Mammary epithelial cell (primary cell): ENCODE measurements at regions not wholly inside any gene's neighbourhood (a gene's known extent, or its start where the extent isn't known, plus 50 kb on each side); places are given as distances from the start of the nearest gene placed in this dataset.

Experiments
- EZH2 ChIP-seq: IDR thresholded peaks from 2 replicates; pipeline ENCODE4 v1.6.1; 2012; ENCODE audit warnings: low read length, inconsistent platforms, borderline replicate concordance
- TF ChIP-seq, protein P1 (sequence below), 2 donors: IDR thresholded peaks in 1 of 2; conservative IDR thresholded peaks in 1 of 2; 2 replicates each; pipeline ENCODE4 v1.5.1; 2011 to 2012; ENCODE audit warnings: inconsistent platforms in 2 of 2, low read length in 2 of 2, mild to moderate bottlenecking in 2 of 2, control low read depth in 1 of 2, low read depth in 1 of 2; ENCODE audit not compliant: insufficient read depth in 1 of 2; ENCODE audit errors: extremely low read depth in 1 of 2

DNA sequence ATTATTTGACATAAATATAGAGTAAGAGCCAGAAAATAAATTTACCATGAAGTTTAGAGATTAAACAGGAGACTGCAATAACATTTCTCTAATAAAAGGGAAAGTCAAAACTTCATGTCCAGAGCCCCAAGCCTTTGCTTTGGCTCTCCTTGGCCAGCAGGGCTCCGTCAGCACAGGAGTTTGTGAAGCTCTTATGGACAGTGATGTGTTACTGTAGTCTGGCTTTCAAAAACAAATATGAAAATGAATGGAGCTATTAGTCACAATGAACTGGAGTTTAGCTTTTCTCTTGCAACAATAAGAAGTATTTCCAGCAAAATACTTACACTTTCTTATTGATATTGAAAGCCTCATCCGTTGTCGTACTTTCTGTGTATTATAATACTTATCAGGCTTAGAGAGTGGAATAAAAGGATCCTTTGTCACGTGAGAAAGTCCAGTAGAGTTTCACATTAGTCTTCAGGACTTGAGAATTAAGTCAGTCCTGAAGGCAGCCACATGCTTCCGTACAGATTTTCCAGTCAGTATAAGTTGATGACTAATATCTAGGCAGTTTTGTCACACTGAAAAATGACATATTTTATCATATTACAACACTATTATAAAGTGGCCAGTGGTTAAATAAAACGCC lies 117.0 kb upstream of the PRL start:
- TF ChIP-seq, protein P1, sequence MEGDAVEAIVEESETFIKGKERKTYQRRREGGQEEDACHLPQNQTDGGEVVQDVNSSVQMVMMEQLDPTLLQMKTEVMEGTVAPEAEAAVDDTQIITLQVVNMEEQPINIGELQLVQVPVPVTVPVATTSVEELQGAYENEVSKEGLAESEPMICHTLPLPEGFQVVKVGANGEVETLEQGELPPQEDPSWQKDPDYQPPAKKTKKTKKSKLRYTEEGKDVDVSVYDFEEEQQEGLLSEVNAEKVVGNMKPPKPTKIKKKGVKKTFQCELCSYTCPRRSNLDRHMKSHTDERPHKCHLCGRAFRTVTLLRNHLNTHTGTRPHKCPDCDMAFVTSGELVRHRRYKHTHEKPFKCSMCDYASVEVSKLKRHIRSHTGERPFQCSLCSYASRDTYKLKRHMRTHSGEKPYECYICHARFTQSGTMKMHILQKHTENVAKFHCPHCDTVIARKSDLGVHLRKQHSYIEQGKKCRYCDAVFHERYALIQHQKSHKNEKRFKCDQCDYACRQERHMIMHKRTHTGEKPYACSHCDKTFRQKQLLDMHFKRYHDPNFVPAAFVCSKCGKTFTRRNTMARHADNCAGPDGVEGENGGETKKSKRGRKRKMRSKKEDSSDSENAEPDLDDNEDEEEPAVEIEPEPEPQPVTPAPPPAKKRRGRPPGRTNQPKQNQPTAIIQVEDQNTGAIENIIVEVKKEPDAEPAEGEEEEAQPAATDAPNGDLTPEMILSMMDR (conservative IDR thresholded peaks at IDR 0.05 in 1 of 2, IDR thresholded peaks at IDR 0.05 in 1 of 2; ENCODE audit: extremely low read depth in 1 of 2, insufficient read depth in 1 of 2, low read depth in 1 of 2, low read length in 2 of 2) = no peak
- TF ChIP-seq EZH2 = no peak
